Activated B cell treated with CpG ODN at 0.5 μM for 24 hours (primary cell): ENCODE measurements at regions not wholly inside any gene's neighbourhood (a gene's known extent, or its start where the extent isn't known, plus 50 kb on each side); places are given as distances from the start of the nearest gene placed in this dataset.

ENCODE experiments used
- ATAC-seq: fragments of 200-7000 bp; cut with Tn5 transposase; one replicate; pipeline ENCODE4 v1.10.0; 2021; ENCODE audit warnings: low read depth, mild to moderate bottlenecking, moderate library complexity
- CTCF ChIA-PET: fragments of 350-600 bp; sonication (Branson Sonifier 250); formaldehyde crosslinking; loops from one replicate; lab custom pipeline; 2021; ENCODE audit warnings: antibody characterized with exemption; lab: Charles Lee
- POLR2A ChIA-PET: fragments of 350-600 bp; sonication (Branson Sonifier 250); formaldehyde crosslinking; loops from one replicate; lab custom pipeline; 2021; ENCODE audit warnings: antibody characterized with exemption; lab: Charles Lee
- DNase-seq: peaks from one replicate; pipeline ENCODE4 v3.0.0; 2022
- H3K27ac Mint-ChIP-seq: one replicate; pipeline ENCODE4 v1.8.0; 2020; ENCODE audit warnings: mixed read lengths
- H3K27me3 Mint-ChIP-seq: one replicate; pipeline ENCODE4 v1.8.0; 2021; ENCODE audit warnings: mixed read lengths
- H3K36me3 Mint-ChIP-seq: one replicate; pipeline ENCODE4 v1.8.0; 2021; ENCODE audit warnings: low read depth, mixed read lengths
- H3K4me1 Mint-ChIP-seq: one replicate; pipeline ENCODE4 v1.8.0; 2021; ENCODE audit warnings: mixed read lengths
- H3K4me3 Mint-ChIP-seq: one replicate; pipeline ENCODE4 v1.8.0; 2020; ENCODE audit warnings: mild to moderate bottlenecking, mixed read lengths
- H3K9me3 Mint-ChIP-seq: one replicate; pipeline ENCODE4 v1.8.0; 2020; ENCODE audit warnings: mixed read lengths
- CTCF ChIP-seq: fragments of 200-600 bp; IDR thresholded peaks from one replicate; pipeline ENCODE4 v1.8.0; 2022; ENCODE audit warnings: antibody characterized with exemption, mild to moderate bottlenecking
- intact Hi-C: fragments of 100-400 bp; cut with micrococcal nuclease; formaldehyde crosslinking; loops from one replicate; pipeline ENCODE4 v1.15.1; 2024

GRCh38 chr15:70528816-70529215, 234.5 kb downstream of the UACA start:
- H3K36me3 Mint-ChIP-seq, result no peaks in the 10 kb centered on the region
- no peak for TF ChIP-seq CTCF
- intact Hi-C loops, result loop anchor here (1.0 kb wide), 1 partner anchor 774 kb away; no protein-coding TSS in a partner anchor
- peaks cover 50% of the 10 kb centered on the region for H3K4me1 Mint-ChIP-seq
- no peak for DNase-seq
- no peak overlapping the region for H3K4me3 Mint-ChIP-seq
- H3K9me3 Mint-ChIP-seq, result peaks cover 4% of the 10 kb centered on the region
- ChIA-PET POLR2A (interaction anchor here (0.5 to 2.9 kb wide), 9 partner anchors 19 to 1686 kb away, joined by 3 to 36 read pairs (median 3); partner anchors contain the start of genes RPLP1 and TLE3), CTCF (interaction anchor here (1.0 kb wide), 1 partner anchor 62 kb away, joined by 3 read pairs; no protein-coding TSS in a partner anchor)
- peak overlapping the region; percentile 85 for H3K27ac Mint-ChIP-seq
- peaks cover 2% of the 10 kb centered on the region for H3K27me3 Mint-ChIP-seq
- no peak for ATAC-seq

GRCh38 chr15:70528270-70528706, 235.1 kb downstream of the UACA start:
- Mint-ChIP-seq H3K4me1 (peaks cover 48% of the 10 kb centered on the region), H3K4me3 (peak overlapping the region; percentile 47), H3K9me3 (peaks cover 4% of the 10 kb centered on the region), H3K36me3 (no peaks in the 10 kb centered on the region), H3K27me3 (no peaks in the 10 kb centered on the region), H3K27ac (peak overlapping the region; percentile 85)
- POLR2A ChIA-PET, result interaction anchor here (0.5 to 2.9 kb wide), 9 partner anchors 19 to 1686 kb away, joined by 3 to 36 read pairs (median 3); partner anchors contain the start of genes RPLP1 and TLE3
- no peak for TF ChIP-seq CTCF
- CTCF ChIA-PET, result interaction anchor here (0.6 to 1.0 kb wide), 3 partner anchors 22 to 61 kb away, joined by 3 read pairs; no protein-coding TSS in a partner anchor
- DNase-seq (peak; percentile 30), ATAC-seq (peak; percentile 72)
- intact Hi-C loops, result loop anchor here (1.0 kb wide), 1 partner anchor 773 kb away; no protein-coding TSS in a partner anchor

GRCh38 chr15:70526974-70527325, 236.4 kb downstream of the UACA start:
- POLR2A ChIA-PET, result interaction anchor here (0.9 to 2.9 kb wide), 9 partner anchors 8 to 646 kb away, joined by 3 to 36 read pairs (median 3); no protein-coding TSS in a partner anchor
- TF ChIP-seq CTCF, result no peak
- ATAC-seq, result no peak
- no peaks in the 10 kb centered on the region for H3K27me3 Mint-ChIP-seq
- peaks cover 50% of the 10 kb centered on the region for H3K4me1 Mint-ChIP-seq
- peaks cover 4% of the 10 kb centered on the region for H3K9me3 Mint-ChIP-seq
- H3K36me3 Mint-ChIP-seq, result no peaks in the 10 kb centered on the region
- intact Hi-C loops, result loop anchor here (1.0 to 2.0 kb wide), 4 partner anchors 14 to 428 kb away; no protein-coding TSS in a partner anchor
- CTCF ChIA-PET, result interaction anchor here (0.5 to 1.5 kb wide), 7 partner anchors 10 to 416 kb away, joined by 3 to 5 read pairs (median 3); no protein-coding TSS in a partner anchor
- no peak overlapping the region for H3K4me3 Mint-ChIP-seq
- peak overlapping the region; percentile 77 for H3K27ac Mint-ChIP-seq
- no peak for DNase-seq

- DNase-seq (peak; percentile 63), ATAC-seq (peak; percentile 90)
- ChIA-PET POLR2A (interaction anchor here (0.9 to 2.9 kb wide), 9 partner anchors 9 to 646 kb away, joined by 3 to 36 read pairs (median 3); no protein-coding TSS in a partner anchor), CTCF (interaction anchor here (0.5 to 1.5 kb wide), 7 partner anchors 11 to 415 kb away, joined by 3 to 5 read pairs (median 3); no protein-coding TSS in a partner anchor)
- Mint-ChIP-seq H3K36me3 (no peaks in the 10 kb centered on the region), H3K27me3 (peaks cover 2% of the 10 kb centered on the region), H3K27ac (peak overlapping the region; percentile 77), H3K4me1 (peaks cover 50% of the 10 kb centered on the region), H3K4me3 (peak overlapping the region; percentile 36), H3K9me3 (peaks cover 4% of the 10 kb centered on the region)
- intact Hi-C loops, result loop anchor here (1.0 to 2.0 kb wide), 4 partner anchors 14 to 427 kb away; no protein-coding TSS in a partner anchor
- no peak for TF ChIP-seq CTCF
Observed at GRCh38 chr15:70526221-70526973, 237.0 kb downstream of the UACA start.

- Mint-ChIP-seq H3K4me1 (peaks cover 50% of the 10 kb centered on the region), H3K4me3 (no peak overlapping the region), H3K9me3 (peaks cover 4% of the 10 kb centered on the region), H3K27me3 (peaks cover 4% of the 10 kb centered on the region), H3K27ac (no peak overlapping the region), H3K36me3 (no peaks in the 10 kb centered on the region)
- TF ChIP-seq CTCF, result no peak
- ChIA-PET POLR2A (no interaction called here), CTCF (no interaction called here)
- intact Hi-C loops, result no loop called here
- ATAC-seq, result no peak
- no peak for DNase-seq
Observed at GRCh38 chr15:70525551-70525950, 237.8 kb downstream of the UACA start.
